Hematopoietic multipotent progenitor cell treated with erythropoietin and hydrocortisone succinate and interleukin-3 and kit ligand, for 15 days (in vitro differentiated cells): ENCODE measurements at regions not wholly inside any gene's neighbourhood (a gene's known extent, or its start where the extent isn't known, plus 50 kb on each side); places are given as distances from the start of the nearest gene placed in this dataset.
"Not testable (repeated sequence)": the region's sequence is repeated elsewhere in the genome, so short reads cannot be mapped to it uniquely, and the experiment has no call there.

Experiments used
- DNase-seq: peaks from one replicate; pipeline ENCODE4 v3.0.0-alpha.2; 2015; ENCODE audit warnings: low spot score

- DNase-seq, result no peak
Observed at GRCh38 chr5:100017520-100018262, 517.5 kb upstream of the FAM174A start.

DNA sequence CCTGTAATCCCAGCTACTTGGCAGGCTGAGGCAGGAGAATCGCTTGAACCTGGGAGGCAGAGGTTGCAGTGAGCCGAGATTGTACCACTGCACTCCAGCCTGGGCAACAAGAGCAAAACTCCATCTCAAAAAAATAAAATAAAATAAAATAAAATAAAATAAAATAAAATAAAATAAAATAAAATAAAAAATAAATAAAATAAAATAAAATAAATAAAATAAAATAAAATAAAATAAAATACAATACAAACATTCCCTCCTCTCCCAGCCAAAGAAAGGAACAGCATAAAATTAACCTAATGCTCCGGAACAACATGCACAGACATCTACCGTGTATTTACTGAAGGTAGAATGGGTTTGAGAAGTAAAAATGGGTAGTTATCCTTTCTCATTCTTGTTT is 521.9 kb upstream of the FAM174A start:
- DNase-seq, result not testable (repeated sequence)

- not testable (repeated sequence) for DNase-seq
Observed at GRCh38 chr5:100011160-100011559, 524.0 kb upstream of the FAM174A start.

- no peak for DNase-seq
Observed at GRCh38 chr5:100004969-100005368, 530.2 kb upstream of the FAM174A start.

DNA sequence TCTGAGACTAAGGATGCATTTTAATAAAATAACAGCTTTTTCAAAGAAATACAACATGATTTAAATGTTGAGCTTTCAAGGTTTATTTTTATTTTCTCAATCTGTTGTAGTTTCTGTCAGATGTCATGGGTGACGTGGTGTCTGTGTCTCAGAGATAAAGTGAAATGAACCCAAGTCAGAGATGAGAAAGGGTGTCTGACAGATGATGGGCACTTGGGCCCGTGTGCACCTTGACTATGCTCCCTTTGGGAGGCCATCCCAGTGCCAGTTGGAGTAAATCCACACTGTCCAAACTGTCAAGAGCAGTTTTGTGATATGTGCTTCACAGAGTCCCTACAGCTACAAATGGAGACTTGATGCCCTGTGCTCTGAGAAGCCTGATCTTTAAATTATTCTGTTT is 536.9 kb upstream of the FAM174A start:
- no peak for DNase-seq

GRCh38 chr5:99995407-99995806 is 539.8 kb upstream of the FAM174A start:
- no peak for DNase-seq

DNA sequence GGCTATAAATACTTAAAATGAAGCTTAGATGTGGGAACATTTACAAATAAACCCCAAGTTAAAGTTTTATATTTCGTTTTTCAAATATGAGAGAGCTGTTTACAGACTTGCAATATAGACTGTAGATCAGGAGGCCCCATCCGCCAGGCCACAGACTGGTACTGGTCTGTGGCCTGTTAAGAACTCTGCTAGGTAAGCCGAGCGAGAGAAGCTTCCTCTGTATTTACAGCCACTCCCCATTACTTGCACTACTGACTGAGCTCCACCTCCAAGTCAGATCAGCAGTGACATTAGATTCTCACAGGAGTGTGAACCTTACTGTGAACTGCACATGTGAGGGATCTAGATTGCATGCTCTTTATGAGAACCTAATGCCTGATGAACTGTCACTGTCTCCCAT is 561.4 kb upstream of the FAM174A start:
- DNase-seq, result no peak

DNA sequence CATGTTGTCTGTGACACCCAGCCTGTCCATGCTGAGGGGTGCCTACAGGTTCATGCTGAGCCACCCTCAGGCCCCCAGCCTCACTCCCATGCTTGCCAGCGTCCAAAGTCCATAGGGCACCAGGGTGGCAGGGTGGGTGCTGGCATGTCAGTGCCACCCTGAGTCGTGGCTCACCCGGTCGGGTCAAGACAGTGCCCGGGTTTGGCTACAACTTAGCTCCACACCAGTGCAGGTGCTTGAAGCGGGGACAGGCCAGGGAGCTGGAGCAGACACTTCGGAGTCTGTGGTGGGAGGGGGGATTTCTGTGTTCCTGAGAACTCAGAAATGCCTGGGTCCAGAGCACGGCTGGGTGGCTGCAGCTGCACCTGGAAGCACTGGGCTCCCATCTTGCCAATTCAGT is 579.2 kb upstream of the FAM174A start:
- DNase-seq, result no peak

GRCh38 chr5:99955006-99955405 is 580.2 kb upstream of the FAM174A start:
- no peak for DNase-seq

- DNase-seq, result no peak
Observed at GRCh38 chr5:99949969-99950524, 585.1 kb upstream of the FAM174A start.

- DNase-seq, result no peak
Observed at GRCh38 chr5:99949361-99949760, 585.8 kb upstream of the FAM174A start.

- DNase-seq, result no peak
Observed at GRCh38 chr5:99948850-99949249, 586.3 kb upstream of the FAM174A start.

GRCh38 chr5:99945478-99946442 is 589.4 kb upstream of the FAM174A start:
- DNase-seq, result no peak

GRCh38 chr5:99940540-99940939 is 594.6 kb upstream of the FAM174A start:
- no peak for DNase-seq

DNA sequence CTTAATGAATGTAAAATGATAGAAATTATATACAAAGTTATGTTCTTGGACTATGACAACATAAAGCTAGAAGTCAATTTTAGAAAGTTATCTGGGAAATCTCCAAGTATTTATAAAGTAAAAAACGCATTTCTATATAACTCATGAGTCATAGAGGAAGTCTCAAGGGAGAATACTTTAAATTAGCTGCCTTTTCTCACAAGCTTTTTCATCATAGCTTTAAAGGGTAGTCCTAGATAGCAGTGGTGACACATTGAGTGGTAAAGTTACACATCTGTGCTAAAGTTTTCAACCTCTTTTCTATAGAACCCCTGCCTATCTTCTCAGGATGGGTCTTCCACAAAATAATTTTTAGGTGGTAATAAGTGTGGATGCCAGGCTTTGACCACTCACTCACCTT is 598.3 kb upstream of the FAM174A start:
- no peak for DNase-seq

GRCh38 chr5:99929806-99930135 is 605.4 kb upstream of the FAM174A start:
- no peak for DNase-seq

DNA sequence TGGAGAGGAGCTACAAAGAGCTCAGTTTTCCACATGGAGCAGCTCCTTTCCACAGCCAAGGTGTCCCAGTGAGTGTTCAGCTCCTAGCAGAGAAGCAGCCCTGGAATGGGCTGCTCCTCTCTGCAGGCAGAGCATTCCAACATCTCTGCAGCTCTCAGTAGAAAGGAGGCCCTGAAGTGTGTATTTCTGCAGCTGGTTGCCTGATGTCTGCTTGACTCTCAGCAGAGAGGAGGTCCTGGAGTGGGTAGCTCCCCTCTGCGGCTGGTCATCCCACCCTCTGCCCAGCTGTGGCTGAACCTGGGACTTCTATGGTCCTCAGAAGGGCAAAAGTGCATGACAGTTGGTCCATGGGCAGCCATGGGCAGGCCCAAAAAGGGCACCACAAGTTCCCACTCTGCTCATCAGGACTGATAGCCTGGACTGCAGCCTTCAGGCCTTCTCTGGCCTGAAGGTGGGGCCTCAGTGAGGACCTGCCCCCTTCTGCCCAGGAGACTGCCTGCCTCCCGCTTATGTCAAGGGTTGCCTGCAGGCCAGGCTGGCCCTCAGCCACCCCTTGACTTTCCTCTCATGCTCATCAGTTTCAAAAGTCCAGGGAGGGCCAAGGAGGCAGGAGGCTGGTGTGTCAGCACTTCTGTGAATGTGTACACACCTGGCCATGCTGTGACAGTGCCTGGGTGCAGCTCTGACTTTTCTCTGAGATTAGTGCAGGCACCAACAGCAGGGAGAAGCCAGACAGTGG is 605.9 kb upstream of the FAM174A start:
- no peak for DNase-seq

GRCh38 chr5:99928490-99928889 is 606.7 kb upstream of the FAM174A start:
- no peak for DNase-seq

DNA sequence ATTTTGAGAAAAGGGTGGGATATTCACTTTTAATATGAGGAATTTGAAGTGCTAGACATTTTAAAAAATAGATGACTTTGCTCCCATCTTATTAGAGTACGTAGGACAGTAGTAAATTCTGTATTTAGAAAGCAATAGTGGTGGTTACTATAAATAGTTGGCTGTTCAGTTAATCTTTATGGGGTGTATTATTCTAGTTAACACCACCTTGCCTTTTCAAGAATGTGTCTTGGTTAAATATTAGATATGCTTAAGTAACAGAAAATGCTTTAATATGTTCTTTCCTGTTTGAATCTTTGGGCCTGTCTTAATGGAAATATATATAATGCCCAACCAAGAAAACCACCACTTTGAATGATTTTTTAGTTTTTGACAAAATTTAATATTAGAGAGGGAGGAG is 608.7 kb upstream of the FAM174A start:
- DNase-seq, result no peak

- no peak for DNase-seq
Observed at GRCh38 chr5:99922386-99922785, 612.8 kb upstream of the FAM174A start.

DNA sequence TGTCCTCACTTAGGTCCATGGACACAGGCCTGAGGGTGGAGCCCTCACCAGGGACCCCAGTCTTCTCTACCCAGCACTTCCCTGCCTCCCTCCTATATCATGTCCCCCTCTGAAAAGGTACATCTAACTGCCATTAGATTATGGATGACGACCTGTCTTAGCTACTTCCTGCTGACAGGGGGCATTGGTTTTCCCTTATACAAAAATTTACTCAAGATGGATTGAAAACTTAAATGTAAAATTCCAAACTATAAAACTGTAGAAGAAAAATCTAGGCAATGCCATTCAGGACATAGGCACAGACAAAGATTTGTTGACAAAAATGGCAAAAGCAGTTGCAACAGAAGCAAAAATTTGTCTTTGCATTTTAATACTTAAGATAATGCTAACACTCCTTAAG is 623.2 kb upstream of the FAM174A start:
- no peak for DNase-seq

GRCh38 chr5:99906776-99907175 is 628.4 kb upstream of the FAM174A start:
- DNase-seq, result no peak
